Bronchial epithelial cell (primary cell): ENCODE measurements at regions not wholly inside any gene's neighbourhood (a gene's known extent, or its start where the extent isn't known, plus 50 kb on each side); places are given as distances from the start of the nearest gene placed in this dataset.
A peak's percentile ranks its signal among the peaks of the same experiment; 100 is the strongest.

Experiments used
- DNase-seq: peaks from one replicate; pipeline ENCODE4 v3.0.0-alpha.2; 2010; ENCODE audit warnings: low read depth
- FAIRE-seq: peaks from 2 replicates; lab custom pipeline; 2011; peaks lifted over from hg19 to GRCh38; lab: Jason Lieb, UNC
- H3K27me3 ChIP-seq: 2 replicates; pipeline ENCODE4 v1.5.1; 2011; ENCODE audit warnings: low read length; ENCODE audit not compliant: control insufficient read depth, insufficient read depth
- H3K36me3 ChIP-seq: 2 replicates; pipeline ENCODE4 v1.5.1; 2011; ENCODE audit warnings: low read length; ENCODE audit not compliant: control insufficient read depth, insufficient read depth
- H3K4me3 ChIP-seq: 2 replicates; pipeline ENCODE4 v1.5.1; 2011; ENCODE audit warnings: mild to moderate bottlenecking, low read depth, low read length, control low read depth
- TF ChIP-seq, protein P1 (sequence below): IDR thresholded peaks from 2 replicates; pipeline ENCODE4 v1.5.1; 2011; ENCODE audit warnings: mild to moderate bottlenecking, moderate library complexity, low read length, control low read depth, inconsistent platforms; ENCODE audit not compliant: insufficient read depth, severe bottlenecking

DNA sequence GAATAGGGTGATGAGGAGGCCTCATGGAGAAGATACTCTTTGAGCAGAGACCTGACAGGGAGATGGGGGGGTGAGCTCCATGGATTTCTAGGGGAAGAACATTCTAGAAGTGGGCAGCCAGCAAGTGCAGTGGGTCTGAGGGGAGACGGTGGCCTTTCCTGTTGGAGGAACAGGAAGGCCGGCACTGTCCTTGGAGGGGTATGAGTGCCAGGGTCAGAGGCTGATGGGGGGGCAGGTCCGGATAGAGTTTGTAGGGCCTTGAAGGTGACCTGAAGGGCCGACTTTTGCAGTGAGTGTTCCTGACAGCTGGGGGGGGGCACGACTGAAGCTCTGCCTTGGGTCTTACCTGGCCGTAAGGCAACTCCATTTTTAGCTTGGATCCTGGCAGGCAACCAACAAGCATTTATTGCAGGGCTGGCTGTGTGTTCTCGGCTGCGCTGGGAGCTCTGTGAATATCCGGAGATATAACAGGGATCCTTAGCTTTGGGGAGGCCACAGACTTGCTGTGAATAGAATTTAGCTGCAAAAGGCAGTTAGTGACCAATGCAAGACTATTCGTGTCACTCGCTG lies 130.6 kb downstream of the MRPS6 start:
- no peak for DNase-seq
- TF ChIP-seq, protein P1, sequence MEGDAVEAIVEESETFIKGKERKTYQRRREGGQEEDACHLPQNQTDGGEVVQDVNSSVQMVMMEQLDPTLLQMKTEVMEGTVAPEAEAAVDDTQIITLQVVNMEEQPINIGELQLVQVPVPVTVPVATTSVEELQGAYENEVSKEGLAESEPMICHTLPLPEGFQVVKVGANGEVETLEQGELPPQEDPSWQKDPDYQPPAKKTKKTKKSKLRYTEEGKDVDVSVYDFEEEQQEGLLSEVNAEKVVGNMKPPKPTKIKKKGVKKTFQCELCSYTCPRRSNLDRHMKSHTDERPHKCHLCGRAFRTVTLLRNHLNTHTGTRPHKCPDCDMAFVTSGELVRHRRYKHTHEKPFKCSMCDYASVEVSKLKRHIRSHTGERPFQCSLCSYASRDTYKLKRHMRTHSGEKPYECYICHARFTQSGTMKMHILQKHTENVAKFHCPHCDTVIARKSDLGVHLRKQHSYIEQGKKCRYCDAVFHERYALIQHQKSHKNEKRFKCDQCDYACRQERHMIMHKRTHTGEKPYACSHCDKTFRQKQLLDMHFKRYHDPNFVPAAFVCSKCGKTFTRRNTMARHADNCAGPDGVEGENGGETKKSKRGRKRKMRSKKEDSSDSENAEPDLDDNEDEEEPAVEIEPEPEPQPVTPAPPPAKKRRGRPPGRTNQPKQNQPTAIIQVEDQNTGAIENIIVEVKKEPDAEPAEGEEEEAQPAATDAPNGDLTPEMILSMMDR: no peak
- FAIRE-seq: no peak
- no peaks in the 10 kb centered on the region for H3K27me3 ChIP-seq
- H3K36me3 ChIP-seq: no peaks in the 10 kb centered on the region
- H3K4me3 ChIP-seq: no peak overlapping the region

DNA sequence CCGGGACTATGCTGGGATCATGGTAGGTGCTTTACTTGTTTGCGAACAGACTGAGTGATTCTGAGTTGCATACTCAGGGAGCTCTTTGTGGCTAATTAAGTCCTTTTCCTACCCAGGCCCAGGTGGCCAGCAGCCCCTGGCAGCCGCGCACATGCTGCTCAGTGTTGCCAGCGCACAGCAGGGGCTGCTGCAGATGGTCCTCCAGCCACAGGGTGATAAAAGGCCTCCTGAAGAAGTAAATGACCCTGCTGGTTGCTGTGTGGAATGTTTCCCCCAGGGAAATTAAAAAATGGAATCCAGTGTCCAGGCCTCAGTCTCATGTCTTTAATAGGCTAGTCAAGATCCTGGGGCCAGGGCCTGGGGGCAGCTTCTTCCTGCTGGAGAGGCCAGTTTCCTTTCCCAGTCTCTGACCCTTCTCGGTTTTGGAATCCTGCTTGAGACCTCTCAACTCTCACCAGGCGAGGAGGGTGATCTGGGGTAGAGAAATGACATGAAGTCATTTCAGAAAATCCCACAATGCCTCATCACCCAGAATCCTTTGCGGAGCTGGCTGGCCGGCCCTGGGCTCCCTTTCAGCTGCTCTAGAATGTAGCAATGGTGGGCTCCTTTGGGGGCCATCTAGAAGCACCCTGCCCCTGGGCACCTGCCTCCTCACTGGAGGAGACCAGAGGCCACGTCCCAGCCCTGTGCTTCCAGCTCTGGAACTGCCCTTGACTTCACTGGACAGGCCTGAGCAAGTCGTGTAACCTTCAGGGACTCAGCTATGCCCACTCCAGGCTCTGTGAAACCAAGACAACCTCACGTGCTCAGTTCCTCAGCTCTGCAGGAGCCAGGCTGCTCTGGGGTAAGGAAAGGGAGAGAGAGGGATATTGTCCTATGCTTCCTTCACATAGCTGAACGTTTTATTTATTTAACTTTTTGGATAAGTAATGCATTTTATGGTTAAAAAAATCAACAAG lies 131.4 kb downstream of the MRPS6 start:
- H3K4me3 ChIP-seq: no peak overlapping the region
- no peak for FAIRE-seq

DNA sequence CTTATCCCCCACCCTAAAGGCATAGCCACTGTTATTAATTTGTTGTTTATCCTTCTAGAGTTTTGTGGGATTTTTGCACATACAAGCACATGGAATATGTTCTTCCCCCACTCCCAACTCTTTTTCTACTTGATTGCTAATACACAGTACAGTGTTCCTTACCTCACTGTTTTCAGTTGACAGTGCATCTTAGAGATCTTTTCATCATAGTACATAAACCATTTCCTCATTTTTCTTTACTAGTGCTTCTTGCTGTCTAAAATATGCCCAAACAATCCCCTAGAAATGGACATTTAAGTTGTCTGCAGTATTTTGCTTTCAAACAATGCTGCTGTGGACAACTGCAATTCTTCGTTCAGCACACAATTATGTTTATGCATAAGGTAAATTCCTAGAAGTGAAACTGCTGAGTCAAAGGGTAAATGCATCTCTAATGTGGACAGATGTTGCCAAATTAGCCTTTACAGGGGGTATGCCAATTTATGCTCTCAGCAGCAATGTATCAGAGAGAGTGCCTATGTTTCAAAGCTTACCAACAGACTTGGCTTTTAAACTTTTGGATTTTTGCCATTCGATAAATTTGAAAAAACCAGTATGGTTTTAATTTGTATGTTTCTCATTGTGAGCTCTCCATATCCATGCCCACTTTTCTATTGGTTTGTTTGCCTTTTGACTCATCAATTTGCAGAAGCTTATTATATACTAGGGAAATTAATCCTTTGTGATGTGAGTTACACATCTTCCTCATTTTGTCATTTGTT lies 132.6 kb downstream of the MRPS6 start:
- DNase-seq (peak; percentile 32), FAIRE-seq (no peak)
- H3K27me3 ChIP-seq: no peaks in the 10 kb centered on the region
- H3K4me3 ChIP-seq: no peak overlapping the region
- TF ChIP-seq, protein P1: no peak
- H3K36me3 ChIP-seq: no peaks in the 10 kb centered on the region

More for the DNA sequence above, 131.4 kb downstream of the MRPS6 start:
- DNase-seq: peak; percentile 8
- Histone ChIP-seq H3K27me3 (no peaks in the 10 kb centered on the region), H3K36me3 (no peaks in the 10 kb centered on the region)
- TF ChIP-seq, protein P1: no peak

DNA sequence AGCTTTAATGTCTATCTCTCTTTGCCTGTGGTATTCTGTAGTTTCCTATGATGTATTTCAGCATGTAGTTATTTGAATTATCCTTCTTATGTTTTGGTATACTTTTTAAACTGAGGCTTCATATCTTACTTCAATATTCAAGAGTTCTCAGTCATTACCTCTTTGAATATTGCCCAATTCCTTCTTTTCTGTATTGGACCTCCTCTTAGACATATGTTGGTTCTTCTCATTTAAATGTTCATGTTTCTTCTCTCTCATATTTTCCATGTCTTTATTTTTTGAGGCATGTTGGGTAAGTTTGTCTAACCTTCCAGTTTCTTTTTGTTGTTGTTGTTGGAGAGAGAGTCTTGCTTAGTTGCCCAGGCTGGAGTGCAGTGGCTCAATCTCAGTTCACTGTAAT lies 140.6 kb downstream of the MRPS6 start:
- TF ChIP-seq, protein P1: no peak
- FAIRE-seq: no peak

DNA sequence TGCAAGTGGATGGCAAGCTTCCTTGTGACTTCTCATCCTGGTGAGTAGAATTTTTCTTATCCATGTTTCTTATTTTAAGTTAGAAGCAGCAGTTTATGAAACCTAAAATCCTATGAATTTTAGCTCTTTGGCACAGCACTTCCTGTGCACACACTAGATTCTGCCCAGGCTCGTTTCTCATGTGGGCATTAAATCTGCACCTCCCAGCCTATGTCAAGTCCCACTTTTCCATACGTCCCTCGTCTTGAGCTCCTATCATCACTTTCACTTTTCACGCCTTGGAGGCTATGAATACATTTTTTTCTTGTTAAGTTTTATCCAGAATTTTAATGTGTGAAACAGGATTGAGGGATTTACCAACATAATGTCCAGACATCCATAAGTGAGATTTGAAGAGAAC lies 142.1 kb downstream of the MRPS6 start:
- peaks cover 2% of the 10 kb centered on the region for H3K27me3 ChIP-seq
- FAIRE-seq: no peak
- TF ChIP-seq, protein P1: no peak
- no peak overlapping the region for H3K4me3 ChIP-seq
- DNase-seq: no peak
- H3K36me3 ChIP-seq: no peaks in the 10 kb centered on the region

More for the DNA sequence above, 140.6 kb downstream of the MRPS6 start:
- no peak overlapping the region for H3K4me3 ChIP-seq
- H3K27me3 ChIP-seq: no peaks in the 10 kb centered on the region
- no peak for DNase-seq
- H3K36me3 ChIP-seq: no peaks in the 10 kb centered on the region
